ENCODE measurements at regions not wholly inside any gene's neighbourhood (a gene's known extent, or its start where the extent isn't known, plus 50 kb on each side); places are given as distances from the start of the nearest gene placed in this dataset.
A peak's percentile ranks its signal among the peaks of the same experiment; 100 is the strongest.

- DNase-seq: no peak
These were observed 125.6 kb upstream of the TMEM106B start for GRCh38 chr7:12085516-12085915.

GRCh38 chr7:12089951-12090756 lies 120.9 kb upstream of the TMEM106B start:
- no peak for DNase-seq

GRCh38 chr7:12090757-12091221 lies 120.3 kb upstream of the TMEM106B start:
- no peak for DNase-seq

- DNase-seq: peak; percentile 11 to 64
These were observed 119.9 kb upstream of the TMEM106B start for GRCh38 chr7:12091231-12091630.

GRCh38 chr7:12092499-12093130 lies 118.5 kb upstream of the TMEM106B start:
- no peak for DNase-seq

GRCh38 chr7:12093365-12093764 lies 117.7 kb upstream of the TMEM106B start:
- DNase-seq: no peak

- no peak for DNase-seq
These were observed 116.7 kb upstream of the TMEM106B start for GRCh38 chr7:12094365-12094921.

GRCh38 chr7:12102126-12102525 lies 109.0 kb upstream of the TMEM106B start:
- DNase-seq: no peak

GRCh38 chr7:12102527-12102926 lies 108.6 kb upstream of the TMEM106B start:
- DNase-seq: no peak

GRCh38 chr7:12103948-12104347 lies 107.1 kb upstream of the TMEM106B start:
- DNase-seq: no peak

- DNase-seq: no peak
These were observed 103.7 kb upstream of the TMEM106B start for GRCh38 chr7:12107381-12107780.

GRCh38 chr7:12107841-12108254 lies 103.2 kb upstream of the TMEM106B start:
- no peak for DNase-seq

GRCh38 chr7:12110425-12110824 lies 100.7 kb upstream of the TMEM106B start:
- DNase-seq: no peak

GRCh38 chr7:12111422-12112405 lies 99.4 kb upstream of the TMEM106B start:
- peak in 1 of 2 experiments; percentile 30 for DNase-seq

GRCh38 chr7:12117170-12117569 lies 93.9 kb upstream of the TMEM106B start:
- no peak for DNase-seq

GRCh38 chr7:12119620-12120303 lies 91.3 kb upstream of the TMEM106B start:
- DNase-seq: peak; percentile 17 to 55

GRCh38 chr7:12120632-12121031 lies 90.5 kb upstream of the TMEM106B start:
- no peak for DNase-seq

GRCh38 chr7:12123172-12123571 lies 87.9 kb upstream of the TMEM106B start:
- no peak for DNase-seq

GRCh38 chr7:12124028-12124427 lies 87.1 kb upstream of the TMEM106B start:
- DNase-seq: no peak

- DNase-seq: no peak
These were observed 83.6 kb upstream of the TMEM106B start for GRCh38 chr7:12127455-12127854.

GRCh38 chr7:12130609-12131008 lies 80.5 kb upstream of the TMEM106B start:
- no peak for DNase-seq

- no peak for DNase-seq
These were observed 80.0 kb upstream of the TMEM106B start for GRCh38 chr7:12131122-12131521.
